ENCODE measurements at regions not wholly inside any gene's neighbourhood (a gene's known extent, or its start where the extent isn't known, plus 50 kb on each side); places are given as distances from the start of the nearest gene placed in this dataset.

DNA sequence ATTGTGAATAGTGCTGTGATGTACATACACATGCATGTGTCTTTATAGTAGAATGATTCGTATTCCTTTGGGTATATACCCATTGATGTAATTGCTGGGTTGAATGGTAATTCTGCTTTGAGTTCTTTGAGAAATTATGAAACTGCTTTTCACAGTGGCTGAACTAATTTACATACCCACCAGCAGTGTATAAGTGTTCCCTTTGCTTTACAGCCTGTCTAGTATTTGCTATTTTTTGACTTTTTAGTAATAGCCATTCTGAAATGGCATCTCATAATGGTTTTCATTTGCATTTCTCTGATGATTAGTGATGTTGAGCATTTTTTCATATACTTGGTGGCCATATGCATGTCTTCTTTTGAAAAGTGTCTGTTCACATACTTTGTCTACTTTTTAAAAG, 54.5 kb upstream of the FAM78B start:
- no peak for DNase-seq

DNA sequence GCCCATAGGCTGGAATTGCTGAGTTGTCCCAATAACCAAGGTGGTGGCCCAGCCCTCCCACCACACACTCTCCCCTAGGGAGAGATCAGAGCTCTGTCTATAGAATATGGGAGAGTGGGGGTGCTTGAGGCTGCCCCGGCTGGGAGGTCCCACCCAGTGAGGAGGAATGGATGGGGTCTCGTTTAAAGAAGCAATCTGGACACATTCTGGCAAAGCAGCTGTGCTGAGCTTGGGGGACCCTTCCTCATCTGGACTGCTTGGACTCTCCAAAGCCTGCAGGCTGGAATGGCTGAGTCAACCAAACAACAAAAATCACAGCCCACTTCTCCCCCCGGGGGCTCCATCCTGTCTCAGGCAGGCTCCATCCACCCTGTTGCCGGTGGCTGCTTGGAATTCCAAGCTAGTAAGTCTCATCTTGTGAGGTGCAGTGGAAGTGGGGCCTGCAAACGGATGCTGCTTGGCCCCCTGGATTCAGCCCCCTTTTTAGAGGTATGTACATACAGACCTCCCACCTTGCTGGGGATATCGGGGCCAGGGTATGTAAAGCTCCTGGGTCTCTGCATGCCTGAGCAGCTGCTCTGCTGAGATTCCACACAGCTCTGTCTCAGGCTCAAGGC, 67.1 kb upstream of the FAM78B start:
- DNase-seq: no peak

DNA sequence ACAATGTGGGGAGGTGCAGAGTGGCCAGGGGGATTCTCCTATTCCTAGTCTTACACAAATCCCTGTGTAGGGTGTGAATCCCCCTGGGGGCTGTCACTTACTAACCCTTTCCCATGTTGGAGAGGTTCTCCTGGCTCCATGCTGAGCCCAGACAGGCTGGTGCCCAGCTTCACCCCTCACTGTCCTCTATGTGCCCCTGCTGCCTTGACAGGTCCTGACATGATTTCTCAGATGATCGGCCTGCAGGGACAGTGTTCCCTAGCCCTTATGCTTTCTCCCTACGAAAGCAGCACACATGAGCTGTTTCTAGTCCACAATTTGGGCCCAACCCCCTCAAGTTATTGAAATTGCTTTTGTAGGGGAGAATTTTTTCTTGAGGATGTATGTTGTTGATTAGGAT, 68.9 kb upstream of the FAM78B start:
- no peak for DNase-seq

DNA sequence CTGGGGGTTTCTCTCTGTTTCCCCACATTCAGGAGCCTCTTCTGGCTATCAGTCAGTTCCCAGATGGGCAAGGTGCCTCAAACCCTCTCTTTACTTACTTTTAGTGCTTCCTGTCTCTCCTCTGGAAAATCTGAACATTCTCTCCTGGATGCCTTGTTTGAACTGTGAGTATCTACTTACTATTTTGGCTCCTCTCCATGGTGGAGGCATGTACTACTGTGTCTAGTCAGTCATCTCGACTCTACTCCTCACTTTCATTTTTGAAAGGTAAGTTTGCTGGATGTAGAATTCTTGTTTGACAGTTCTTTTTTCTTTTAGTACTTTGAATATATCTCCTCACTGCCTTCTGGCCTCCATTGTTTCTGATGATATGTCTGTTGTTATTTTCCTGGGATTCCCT, 70.9 kb upstream of the FAM78B start:
- no peak for DNase-seq

DNA sequence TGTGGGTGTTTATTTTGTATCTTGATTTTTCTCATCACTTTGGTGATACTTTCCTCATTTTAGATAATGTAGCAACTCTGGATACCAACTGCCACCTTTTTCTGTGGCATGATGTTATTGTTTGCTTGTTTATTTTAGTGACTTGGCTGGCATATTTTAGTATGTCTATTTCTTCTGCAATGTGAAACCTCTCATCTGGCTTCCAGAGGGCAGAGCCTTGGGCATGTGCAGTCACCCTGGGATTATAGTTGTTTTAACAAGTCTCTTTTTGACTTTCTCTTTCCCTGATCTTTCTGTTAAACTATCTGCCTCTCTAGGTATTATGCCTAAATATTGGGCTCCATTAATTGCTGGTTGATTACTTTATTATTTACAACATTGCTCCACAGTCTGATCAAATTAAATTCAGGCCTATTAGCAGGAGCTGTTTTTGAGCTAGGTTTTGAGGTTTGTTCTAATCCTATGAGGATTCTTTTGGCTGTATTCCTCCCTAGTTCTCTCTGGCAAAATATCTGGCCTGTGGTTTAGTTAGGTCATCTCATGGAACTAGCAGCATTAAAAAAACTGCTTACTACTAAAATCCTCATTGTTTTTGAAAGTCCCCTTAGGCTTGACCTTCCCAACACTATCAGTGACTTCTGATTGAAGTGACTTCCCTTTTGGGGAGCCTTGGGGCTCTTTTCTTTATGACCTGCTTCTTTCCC, 86.4 kb upstream of the FAM78B start:
- DNase-seq: no peak

DNA sequence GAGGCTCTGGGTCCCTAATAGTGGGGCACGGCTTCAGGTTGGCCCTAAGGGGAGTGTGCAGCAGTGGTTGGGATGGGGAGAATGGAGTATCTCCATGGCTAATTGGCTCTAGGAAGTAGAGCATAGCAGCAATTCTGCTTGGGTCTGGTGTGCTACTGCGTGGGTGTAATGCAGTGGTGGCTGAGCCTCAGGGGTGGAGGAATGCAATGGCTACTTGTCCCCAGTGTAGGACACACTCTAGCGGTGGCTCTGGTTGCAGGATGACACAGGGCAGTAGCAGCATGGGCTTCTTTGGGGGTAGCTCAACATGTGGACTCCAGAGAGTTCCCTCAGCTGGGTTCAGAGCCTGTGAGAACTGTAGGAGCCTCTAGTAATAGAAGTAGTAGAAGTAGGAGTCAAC, 91.2 kb upstream of the FAM78B start:
- no peak for DNase-seq

DNA sequence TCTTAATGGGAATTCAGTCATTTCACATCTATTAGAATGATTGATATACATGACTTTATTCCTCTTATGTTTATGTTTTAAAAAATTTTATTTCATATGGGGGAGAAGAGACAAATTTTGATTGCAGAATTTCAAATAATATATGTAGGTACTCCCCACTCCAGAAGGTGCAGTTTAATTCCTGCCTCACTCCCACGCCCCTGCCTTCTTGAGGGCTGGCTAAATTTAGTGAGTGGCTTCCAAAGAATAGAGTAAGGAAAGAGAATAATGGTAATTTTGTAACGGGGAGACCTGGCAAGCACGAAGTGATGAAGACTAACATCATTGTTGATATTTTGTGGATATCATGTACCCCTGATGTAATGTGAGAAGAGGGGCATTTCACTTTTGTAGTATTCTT, 94.7 kb upstream of the FAM78B start:
- DNase-seq: no peak

DNA sequence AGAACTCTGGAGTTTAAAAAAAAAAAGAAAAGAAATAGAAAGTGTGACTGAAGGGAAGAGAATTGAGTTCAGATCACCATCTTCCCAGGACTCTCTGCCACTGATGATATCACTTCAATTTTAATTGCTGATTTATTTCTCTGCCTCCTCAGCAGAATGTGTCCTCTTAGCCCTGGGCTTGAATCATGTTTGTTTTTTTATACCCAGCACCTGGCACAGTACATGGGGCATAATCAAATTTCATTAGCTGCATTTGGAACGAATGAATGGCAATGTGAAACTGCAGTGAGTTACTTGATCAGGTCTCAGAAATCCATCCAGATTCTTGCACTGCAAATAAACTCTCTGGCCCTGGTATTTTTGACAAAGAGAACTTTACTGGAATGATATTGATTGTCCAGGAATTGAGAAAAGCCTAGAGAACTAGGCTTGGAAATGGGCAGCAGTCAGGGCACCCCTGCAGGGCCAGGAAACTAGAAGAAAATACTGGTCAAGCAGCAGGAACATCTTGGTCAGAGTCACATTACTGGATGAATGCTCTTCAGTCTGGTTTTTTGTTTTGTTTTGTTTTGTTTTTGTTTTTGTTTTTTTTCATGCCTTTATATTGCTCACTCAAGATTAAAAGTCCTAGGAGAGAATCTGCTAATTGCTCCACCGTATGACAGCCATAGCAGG, 103.8 kb upstream of the FAM78B start:
- no peak for DNase-seq

DNA sequence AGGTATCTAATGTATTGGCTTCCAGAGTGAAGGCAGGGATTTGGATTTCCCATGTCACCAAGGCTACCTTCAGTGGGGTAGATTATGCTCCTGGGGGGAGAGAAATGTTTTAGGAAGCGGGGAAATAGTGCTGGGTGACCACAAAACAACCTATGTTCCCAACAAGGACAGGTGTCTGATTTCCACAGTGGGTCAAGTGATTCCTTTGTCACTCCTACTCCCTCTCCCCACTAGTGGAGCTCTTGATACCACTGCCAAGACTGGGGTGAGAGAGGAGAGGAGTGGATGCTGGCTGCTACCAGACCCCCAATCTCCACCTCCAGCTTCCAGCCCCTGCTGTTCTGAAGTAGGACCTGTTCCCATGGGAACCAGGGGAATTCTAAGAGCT, 104.3 kb upstream of the FAM78B start:
- DNase-seq: no peak

DNA sequence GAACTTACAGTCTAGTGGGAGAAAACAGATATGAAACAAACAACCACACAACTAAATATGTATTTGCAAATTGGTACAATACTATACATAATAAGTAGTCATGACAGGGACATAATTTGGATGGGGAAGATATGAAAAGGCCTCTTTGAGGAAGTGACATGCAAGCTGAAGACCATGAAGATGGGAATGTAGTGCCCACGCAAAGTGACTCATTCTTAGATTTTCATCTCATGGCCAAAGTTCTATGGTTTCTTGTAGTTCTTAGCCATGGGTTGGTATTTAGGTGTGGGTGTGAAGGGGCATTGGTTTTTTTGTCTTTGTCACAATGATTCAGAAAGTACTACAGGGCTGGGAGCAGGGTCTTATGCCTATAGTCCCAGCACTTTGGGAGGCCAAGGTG, 105.4 kb upstream of the FAM78B start:
- DNase-seq: no peak

DNA sequence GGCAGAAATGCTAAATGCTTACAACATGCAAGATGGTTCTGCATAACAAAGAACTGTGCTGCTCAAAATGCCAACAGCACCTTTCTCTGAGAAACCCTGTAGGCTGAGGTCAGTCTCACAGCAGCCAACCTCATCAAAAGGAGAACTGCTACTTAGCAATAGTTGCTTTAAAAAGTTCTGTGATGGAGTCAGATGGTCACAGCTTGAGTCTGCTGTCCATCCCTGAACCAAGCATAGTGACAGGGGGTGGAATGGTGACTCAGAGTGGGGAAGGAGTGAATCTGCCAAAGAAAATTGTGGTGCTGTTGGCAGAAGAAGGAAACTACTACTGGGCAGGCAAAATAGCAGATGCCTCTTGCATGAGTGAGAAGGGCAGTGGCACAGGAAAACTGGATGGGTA, 106.0 kb upstream of the FAM78B start:
- no peak for DNase-seq

DNA sequence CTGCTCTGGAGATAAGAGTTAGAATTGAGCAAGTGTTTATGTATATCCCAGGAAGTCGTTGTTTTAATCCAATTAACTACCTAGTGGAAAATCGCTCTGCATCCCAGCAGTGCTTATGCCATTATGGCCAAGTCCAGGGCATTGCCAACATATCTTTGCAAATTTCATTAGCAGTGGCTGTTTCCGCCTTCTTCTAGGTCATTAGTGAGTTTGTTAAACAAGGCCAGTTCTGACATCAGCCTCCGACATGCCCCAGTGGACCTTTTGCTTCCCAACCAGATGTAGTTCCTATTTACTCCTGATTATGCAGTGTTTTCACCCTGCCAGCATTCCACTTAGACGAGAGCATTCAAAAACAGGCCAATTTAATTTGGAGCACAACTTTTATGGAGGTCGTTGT, 106.8 kb upstream of the FAM78B start:
- DNase-seq: no peak

DNA sequence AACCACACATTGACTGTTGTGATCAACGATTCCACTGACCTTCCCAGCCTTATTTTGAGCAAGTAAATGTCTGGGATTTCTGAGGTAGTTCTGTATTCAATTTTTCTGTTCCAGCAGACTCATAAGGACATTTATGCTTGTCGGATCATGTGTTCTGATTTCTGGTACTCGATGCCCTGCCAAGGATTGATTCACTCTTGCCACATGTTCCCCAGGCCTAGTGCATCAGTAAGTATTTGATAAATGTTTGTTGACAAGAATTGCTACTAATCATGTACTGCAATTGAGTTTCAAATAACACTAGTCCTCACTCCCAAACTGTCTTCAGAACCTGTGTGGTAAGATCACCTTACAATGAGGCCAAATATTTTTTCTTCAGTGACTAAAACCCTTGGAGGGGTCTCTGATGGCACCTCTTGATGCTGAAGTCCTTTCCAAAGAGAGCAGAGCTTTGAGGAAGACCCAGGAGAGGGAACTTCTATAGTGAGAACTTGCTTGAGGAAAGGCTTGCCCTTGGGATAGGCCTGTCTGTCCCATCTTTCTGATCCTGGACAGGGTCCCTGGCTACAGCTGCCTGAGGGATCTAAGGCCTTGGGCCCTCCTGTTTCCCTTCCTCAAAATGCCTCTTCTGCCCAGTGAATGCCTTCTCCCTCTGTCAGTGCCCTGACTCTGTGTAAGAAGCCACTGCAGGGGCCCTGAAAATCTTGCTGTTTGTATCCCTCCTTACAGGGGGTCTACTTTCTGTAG, 115.8 kb upstream of the FAM78B start:
- DNase-seq: no peak

DNA sequence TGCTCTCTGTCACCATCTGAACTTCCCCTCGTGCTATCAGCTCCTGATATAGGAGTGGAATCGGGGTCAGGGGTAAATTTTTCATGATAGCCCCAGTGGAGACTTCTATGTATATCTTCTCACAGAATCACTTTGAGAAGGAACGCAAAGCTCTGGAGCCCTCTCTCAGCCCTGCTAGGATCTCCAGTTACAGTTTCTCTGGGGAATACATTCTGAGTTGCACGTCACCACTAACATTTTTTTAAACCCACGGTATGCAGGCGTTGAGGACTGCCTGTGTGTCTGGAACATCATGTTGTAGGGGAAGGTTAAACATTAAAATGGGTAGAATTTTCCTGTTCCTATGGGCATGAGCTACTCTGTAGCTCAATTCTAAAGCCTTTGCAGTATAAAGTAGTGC, 116.4 kb upstream of the FAM78B start:
- no peak for DNase-seq

DNA sequence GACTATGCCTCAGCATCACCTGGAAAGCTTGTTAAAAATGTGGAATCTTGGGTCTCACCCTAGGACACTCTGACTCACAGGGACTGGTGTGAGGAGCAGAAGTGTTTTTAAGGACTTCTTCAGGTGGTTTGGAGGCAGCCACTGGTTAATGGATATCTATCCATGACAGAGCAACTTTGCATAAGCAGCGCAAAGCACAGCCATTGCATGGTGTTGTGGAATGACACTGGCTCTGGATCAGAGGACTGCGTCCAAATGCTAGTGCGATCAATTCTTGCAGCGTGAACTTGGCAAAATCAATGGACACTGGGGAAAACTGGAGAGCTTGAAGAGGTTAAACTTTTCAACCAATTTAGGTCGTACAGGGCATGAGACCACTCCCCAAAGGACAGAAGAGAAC, 116.8 kb upstream of the FAM78B start:
- no peak for DNase-seq

DNA sequence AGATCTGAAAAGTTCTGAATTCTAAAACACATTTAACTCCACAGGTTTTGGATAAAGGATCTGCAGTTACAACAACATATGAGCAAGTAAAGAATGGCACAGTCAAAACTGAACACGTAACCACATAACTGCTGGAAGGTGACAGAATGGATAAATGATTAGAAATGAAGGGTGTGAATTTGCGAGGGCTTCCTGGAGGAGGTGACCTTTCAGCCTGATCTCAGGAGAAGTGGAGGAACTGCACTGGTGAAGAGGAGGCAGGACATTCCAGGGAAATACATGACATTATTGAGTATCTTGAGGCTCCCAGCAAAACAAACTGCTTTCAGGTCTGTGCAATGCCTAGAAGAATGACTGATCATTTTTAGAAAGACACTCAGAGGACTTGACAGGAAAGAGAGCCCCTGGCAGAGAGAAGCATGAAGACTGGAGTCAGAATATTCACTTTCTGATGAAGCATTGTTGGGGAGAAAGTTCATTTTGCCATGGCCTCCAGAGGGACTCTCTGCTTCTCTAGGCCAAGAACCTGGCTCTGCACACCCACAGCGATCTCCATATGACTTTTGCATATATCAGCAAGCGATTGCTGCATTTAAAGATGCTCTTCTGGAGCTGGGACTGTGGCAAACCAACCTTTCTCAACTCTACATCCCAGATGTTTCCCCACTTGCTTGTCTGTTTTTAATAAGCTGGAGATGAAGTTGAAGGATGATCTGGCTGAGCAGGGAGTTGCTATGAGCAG, 122.7 kb upstream of the FAM78B start:
- DNase-seq: no peak

DNA sequence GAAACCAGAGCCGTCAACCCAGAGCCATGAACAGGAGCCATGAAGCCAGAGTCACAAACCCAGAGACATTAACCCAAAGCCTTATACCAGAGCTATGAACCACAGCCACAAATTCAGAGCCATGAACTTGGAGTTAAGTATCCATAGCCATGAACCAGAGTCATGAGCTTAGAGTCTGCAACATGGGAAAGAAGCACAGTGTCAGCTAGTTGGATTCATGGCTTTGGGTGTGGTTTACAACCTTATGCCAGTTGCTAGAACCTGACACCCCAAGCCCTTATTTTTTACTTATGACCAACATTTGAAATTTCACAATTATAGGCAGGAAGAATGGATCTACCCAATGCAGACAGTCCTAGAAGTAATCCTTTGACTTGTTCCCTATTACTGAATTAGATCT, 128.9 kb upstream of the FAM78B start:
- no peak for DNase-seq

DNA sequence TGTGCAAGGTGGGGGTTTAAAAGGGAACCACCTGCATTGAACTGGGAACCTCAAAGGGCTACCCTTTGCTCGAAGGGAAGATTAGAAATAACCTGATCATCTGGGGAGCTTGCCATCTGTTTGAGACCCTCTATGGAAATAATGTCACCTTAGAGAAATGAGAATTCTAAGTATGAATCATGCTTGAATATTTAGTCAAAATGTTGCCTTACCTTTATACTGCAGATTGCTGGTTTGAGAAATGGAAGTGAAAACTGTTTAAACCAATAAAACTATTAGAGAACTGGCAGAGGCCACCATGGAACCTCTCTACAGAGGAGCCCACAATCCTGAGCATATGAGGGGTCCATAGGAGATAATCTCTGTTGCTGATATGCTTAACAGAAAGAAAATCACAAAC, 131.2 kb upstream of the FAM78B start:
- DNase-seq: no peak

DNA sequence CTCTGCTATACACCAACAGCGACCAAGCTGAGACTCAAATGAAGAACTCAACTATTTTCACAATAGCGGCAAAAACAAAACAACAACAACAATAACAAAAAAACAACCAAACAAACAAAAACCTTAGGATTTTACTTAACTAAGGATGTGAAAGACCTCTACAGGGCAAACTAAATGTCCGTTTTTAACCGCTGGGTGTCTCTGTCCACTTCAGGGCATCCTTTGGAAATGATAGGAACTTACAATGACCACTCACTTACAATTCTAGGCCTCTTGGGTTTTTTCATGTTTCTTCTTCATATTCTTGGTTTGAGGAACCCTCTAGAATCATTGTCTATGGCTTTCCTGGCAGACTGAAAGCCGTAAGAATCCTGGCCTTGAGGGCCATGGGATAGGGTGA, 134.0 kb upstream of the FAM78B start:
- no peak for DNase-seq

DNA sequence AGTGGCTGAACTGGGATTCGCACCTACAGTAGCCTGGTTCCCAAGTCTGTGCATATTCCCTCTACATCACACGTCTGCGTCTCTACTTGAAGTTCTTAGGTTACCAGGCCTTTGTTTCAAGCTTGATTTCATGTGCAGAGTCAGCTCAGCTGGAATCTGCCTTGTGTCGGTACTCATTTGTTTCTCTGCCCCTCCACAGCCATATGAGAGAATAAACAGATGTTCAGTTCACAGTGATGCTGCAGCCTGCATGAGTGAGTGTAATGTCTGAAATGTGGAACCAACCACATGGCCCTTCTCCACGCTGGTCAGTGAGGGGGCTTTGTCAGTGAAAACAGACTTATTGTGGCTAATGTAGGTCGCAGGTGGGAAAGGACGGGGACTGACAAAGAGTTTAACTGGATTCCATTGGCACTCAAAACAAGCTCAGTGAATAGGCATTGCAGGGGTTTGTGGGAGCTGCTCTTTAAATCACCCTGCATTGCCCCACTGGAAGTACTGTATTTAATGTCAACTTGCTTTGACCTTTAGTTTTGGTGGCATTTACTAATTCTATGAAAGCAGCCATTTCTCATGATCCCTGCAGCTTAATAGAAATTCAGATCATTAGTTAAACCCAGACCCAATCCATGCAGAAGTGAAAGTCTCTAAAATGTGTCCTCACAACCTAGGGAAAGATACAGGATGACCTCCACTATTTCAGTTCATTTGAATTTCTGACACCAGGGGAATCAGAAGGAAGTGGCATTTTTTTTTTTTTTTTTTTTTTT, 136.4 kb upstream of the FAM78B start:
- DNase-seq: no peak

DNA sequence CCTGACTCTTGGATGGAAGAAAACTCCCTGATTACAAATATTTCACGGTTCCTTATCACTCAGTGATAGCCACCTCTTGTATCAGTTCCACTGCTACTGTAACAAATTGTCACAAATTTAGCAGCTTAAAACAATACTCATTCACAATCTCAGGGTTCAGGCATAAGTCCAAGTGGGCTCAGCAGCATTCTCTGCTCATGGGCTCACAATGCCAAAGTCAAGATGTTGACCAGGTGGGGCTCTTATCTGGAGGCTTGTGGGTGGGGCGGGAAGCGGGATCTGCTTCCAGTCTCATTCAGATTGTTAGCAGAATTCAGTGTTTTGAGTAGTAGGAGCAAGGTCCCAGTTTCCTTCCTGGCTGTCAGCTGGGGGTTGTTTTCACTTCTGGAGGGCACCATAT, 137.3 kb upstream of the FAM78B start:
- DNase-seq: no peak

DNA sequence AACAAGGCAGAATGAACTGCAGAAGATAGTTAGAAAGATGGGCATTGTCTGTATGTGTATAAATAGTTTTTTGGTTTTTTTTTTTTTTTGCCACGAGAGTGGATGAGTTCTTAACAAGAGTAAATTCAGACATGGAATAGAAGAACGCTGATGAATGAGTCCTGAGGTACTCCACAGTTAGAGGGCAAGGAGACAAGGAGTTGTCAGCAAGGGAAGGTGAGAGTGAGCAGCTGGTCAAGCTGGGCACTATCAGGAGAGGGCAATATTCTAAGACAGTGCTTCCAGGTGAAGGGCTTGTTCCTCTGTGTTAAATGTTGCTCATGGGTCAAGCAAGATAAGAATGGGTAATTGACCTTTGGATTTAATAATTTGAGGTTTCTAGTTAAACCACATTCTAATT, 138.6 kb upstream of the FAM78B start:
- no peak for DNase-seq

Data from DMS79 treated with DMSO at 0.1 percent for 48 hours (cell line).